GM12865 (cell line): ENCODE measurements at regions not wholly inside any gene's neighbourhood (a gene's known extent, or its start where the extent isn't known, plus 50 kb on each side); places are given as distances from the start of the nearest gene placed in this dataset.

Experiments used
- DNase-seq: peaks from one replicate; pipeline ENCODE4 v3.0.0; 2010; ENCODE audit warnings: low read depth
- H3K4me3 ChIP-seq: 2 replicates; pipeline ENCODE4 v1.5.1; 2011; ENCODE audit warnings: mild to moderate bottlenecking, low read depth, low read length, control low read depth
- TF ChIP-seq, protein P1 (sequence below): IDR thresholded peaks from 2 replicates; pipeline ENCODE4 v1.5.1; 2011; ENCODE audit warnings: low read length, control low read depth, low read depth, inconsistent platforms; ENCODE audit not compliant: insufficient read depth; ENCODE audit errors: missing control alignments

DNA sequence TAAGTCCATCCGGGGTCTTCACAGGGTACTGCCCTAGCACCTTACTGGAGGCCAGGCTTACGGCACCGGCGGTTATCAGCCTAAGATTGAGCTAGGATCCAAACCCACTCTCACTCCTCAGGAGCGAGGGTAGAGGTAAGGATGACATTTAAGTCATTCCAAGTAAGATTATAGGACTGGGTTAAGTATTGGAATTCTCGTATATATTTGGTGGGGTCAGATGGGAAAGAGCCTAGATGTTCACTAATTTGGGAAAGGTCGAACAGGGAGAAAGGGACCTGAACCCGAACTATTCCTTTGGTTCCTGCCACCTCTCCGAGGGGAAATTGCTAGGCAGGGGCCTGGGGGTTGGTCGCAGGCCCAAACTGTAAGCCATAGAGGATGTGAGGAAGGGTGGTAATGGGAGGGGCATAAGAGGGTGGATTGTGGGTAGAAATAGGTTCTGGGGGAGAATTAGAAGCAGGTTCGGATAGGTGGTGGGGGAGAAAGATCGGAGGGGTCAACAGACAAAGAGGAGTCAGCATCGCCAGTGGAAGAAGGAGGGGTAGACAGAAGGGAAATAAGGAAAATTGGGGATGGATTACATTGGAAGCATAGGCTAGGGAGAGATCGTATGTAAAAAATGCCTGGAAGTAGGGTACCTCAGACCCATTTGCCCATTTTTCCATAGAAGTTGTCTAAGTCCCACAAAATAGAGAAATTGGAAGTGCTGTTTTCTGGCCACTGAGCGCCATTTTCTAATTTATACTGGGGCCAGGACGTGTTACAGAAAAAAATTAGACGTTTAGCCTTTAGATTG lies 747.1 kb upstream of the ADGRB3 start:
- H3K4me3 ChIP-seq = no peak overlapping the region
- DNase-seq = no peak
- TF ChIP-seq, protein P1, sequence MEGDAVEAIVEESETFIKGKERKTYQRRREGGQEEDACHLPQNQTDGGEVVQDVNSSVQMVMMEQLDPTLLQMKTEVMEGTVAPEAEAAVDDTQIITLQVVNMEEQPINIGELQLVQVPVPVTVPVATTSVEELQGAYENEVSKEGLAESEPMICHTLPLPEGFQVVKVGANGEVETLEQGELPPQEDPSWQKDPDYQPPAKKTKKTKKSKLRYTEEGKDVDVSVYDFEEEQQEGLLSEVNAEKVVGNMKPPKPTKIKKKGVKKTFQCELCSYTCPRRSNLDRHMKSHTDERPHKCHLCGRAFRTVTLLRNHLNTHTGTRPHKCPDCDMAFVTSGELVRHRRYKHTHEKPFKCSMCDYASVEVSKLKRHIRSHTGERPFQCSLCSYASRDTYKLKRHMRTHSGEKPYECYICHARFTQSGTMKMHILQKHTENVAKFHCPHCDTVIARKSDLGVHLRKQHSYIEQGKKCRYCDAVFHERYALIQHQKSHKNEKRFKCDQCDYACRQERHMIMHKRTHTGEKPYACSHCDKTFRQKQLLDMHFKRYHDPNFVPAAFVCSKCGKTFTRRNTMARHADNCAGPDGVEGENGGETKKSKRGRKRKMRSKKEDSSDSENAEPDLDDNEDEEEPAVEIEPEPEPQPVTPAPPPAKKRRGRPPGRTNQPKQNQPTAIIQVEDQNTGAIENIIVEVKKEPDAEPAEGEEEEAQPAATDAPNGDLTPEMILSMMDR = no peak

DNA sequence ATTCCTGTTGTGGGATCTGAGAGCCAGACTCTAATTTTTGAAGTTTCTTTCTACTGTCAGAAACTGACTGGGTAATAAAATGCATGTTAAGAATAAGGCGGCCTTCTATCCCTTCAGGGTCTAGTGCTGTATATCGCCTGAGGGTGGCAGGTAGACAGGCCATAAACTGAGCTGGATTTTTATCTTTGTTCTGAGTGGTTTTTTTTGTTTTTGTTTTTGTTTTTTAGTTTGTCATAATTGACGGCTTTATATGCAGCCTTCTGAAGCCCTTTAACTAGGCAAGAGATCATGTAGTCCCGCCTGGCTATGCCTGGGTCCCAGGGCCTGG lies 747.7 kb upstream of the ADGRB3 start:
- DNase-seq = no peak
- TF ChIP-seq, protein P1 = no peak

DNA sequence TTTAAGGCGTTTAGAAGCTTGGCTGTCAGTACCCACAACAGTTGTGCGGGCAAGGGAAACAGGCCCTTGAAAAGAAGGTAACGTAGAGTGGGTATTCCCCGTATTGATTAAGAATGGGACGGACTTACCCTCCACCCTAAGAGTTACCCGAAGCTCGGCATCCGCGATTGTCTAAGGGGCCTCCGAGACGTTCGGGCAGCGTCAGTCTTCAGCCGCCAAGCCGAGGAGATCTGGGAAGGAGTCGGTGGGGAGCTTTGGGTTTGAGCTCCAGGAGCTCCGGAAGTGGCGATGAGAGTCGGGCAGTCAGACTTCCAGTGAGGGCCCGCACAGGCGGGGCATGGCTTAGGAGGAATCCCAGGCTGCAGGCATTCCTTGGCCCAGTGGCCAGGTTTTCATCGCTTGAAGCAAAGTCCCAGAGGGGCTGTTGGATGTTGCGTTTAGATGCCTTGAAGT lies 748.2 kb upstream of the ADGRB3 start:
- TF ChIP-seq, protein P1 = no peak
- DNase-seq = no peak
- H3K4me3 ChIP-seq = no peak overlapping the region

More for the DNA sequence above, 747.7 kb upstream of the ADGRB3 start:
- H3K4me3 ChIP-seq = no peak overlapping the region

DNA sequence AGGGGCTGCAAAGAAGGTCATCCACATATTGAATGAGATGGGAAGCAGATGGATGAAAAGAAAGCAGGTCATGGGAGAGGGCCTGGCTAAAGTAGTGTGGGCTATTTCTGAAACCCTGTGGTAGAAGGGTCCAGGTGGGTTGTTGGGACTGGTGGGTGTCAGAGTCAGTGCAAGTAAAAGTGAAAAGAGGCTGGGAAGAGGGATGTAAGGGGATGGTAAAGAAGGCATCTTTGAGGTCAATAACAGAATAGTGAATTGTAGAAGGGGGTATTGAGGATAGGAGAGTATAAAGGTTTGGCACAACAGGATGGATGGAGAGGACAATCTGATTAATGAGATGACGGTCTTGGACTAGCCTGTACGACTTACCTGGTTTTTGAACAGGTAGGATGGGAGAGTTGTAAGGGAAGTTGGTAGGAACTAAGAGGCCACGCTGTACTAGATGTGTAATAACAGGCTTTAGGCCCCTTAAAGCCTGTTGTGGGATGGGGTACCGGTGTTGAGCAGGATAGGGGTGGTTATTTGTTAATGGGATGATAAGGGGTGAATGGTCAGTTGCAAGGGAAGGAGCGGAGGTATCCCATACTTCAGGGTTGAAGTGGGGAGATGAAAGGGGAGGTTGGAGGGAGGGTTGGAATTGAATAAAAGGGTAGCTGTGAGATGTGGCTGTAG lies 748.9 kb upstream of the ADGRB3 start:
- no peak overlapping the region for H3K4me3 ChIP-seq
- TF ChIP-seq, protein P1 = no peak
- DNase-seq = no peak

DNA sequence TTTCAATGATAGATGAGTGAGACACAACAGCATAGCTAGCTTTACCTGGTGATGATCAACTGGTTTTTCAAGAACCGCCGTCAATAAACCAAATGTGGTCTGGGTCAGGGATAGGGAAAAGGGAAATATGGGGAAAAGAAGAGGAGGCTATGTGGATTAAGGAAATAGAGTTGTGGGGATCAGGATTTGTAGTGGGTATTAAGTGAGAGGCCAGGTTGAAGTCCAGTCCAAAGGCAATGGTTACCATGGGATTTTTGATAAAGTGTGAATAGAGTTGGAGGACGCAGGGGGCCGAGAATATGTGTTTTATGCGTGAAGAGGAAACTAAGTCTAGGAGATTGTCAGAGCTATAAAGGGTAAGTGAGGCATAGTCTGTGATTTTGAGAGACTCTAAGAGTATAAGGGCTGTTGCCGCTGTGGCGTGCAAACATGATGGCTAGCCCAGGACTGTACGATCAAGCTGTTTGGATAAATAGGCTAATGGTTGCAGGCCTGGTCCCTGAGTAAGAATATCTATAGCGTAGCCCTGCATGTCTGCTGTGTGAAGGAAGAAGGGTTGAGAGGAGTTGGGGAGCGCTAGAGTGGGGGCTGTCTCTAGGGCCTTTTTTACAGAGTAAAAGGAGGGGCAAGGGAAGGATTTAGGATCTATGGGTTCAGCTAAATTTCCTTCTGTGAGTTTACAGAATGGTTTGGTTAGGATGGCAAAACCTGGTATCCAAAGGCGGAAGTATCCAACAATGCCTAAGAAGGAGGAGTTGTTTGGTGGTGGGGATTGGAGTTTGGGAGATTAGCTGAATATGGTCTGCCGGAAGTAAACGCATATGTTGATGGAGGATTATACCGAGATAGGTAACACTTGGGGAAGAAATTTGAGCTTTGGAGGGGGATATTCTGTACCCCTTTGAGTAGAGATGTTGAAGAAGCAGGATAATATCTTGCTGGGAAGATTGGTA lies 749.7 kb upstream of the ADGRB3 start:
- TF ChIP-seq, protein P1 = no peak
- no peak for DNase-seq
- no peak overlapping the region for H3K4me3 ChIP-seq

DNA sequence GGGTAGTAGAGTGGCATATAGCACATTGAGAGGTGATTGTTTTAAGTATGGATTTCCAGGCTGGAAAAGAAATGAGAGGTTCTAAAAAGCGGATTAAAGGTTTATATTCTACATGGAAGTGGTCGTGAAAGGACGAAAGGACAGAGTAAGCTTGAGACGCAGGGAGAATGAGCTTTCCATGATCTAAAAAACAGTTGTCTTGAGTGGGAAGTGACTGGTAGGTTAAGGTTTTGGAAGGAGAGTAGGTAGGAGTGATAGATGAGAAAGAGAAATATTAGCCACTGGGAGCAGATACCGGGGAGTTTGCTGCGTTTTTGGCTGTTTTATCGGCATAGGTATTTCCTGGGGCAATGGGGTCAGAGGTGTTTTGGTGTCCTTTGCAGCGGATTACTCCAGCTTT lies 750.6 kb upstream of the ADGRB3 start:
- no peak for DNase-seq
- no peak overlapping the region for H3K4me3 ChIP-seq
- TF ChIP-seq, protein P1 = no peak
